MM.1S (cell line): ENCODE measurements at regions not wholly inside any gene's neighbourhood (a gene's known extent, or its start where the extent isn't known, plus 50 kb on each side); places are given as distances from the start of the nearest gene placed in this dataset.

ENCODE experiments used
- CTCF ChIP-seq: fragments of 300-600 bp; sonication (generic); IDR thresholded peaks from 2 replicates; pipeline ENCODE4 v1.5.1; 2016; ENCODE audit warnings: antibody characterized with exemption, low read length, mixed read lengths
- EZH2 ChIP-seq: fragments of 300-600 bp; sonication (generic); optimal IDR thresholded peaks from 2 replicates; pipeline ENCODE3; 2017; ENCODE audit warnings: low read depth, mild to moderate bottlenecking, antibody characterized with exemption, low read length, mixed read lengths
- EZH2phosphoT487 ChIP-seq: fragments of 300-600 bp; sonication (generic); IDR thresholded peaks from 2 replicates; pipeline ENCODE4 v1.6.1; 2018; ENCODE audit warnings: antibody characterized with exemption, low read length

GRCh38 chr6:6736791-6737654 lies 148.5 kb downstream of the LY86 start:
- TF ChIP-seq EZH2phosphoT487 (no peak), CTCF (no peak), EZH2 (no peak)
